ENCODE measurements at regions not wholly inside any gene's neighbourhood (a gene's known extent, or its start where the extent isn't known, plus 50 kb on each side); places are given as distances from the start of the nearest gene placed in this dataset.

DNA sequence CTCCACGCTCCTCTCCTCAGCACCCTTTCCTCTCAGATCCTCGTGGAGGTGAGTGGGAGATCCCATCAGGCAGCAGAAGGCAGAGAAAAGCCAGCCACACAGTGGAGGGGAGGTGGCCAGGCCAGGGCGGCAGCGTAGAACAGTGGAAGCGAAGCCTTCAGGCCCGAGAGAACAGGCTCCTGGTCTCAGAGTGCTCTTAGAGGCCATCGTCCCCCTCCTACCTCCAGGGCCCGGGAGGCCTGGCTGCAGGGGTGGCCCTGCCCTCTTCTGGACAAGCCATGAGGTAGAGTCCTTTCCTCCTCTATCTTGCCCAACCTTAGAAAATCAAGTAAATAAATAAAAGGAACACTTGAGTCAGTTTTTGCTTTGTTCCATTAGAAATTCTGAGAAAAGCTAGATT lies 202.0 kb downstream of the KATNAL1 start:
- Histone ChIP-seq H2AFZ (no peak overlapping the region), H3K9me2 (ENCODE audit: insufficient read depth) (no peaks in the 10 kb centered on the region), H3K36me3 (ENCODE audit: low read depth) (no peaks in the 10 kb centered on the region), H4K20me1 (ENCODE audit: insufficient read depth) (no peaks in the 10 kb centered on the region), H3K4me1 (replicated peaks; ENCODE audit: insufficient read depth) (peaks cover 27% of the 10 kb centered on the region), H3K79me2 (ENCODE audit: low read depth) (no peaks in the 10 kb centered on the region), H3K4me3 (no peak overlapping the region), H3F3A (ENCODE audit: insufficient read depth, low read depth) (peaks cover 5% of the 10 kb centered on the region; the same call in 1 of the 2 replicates), H3K4me2 (no peak overlapping the region), H3K27ac (no peak overlapping the region), H3K9me3 (ENCODE audit: insufficient read depth, low read depth) (no peaks in the 10 kb centered on the region), H3K27me3 (ENCODE audit: insufficient read depth, low read depth) (no peaks in the 10 kb centered on the region)
- BruUV-seq (replicated peaks) = no TSS peak
- POLR2A ChIA-PET (ENCODE audit: unreplicated experiment) = no interaction called here
- DNase-seq = no peak
- CTCF ChIA-PET = no interaction called here
- intact Hi-C loops (cut with micrococcal nuclease; ENCODE audit: unreplicated experiment) = no loop called here
- no peak for TF ChIP-seq EZH2 (IDR thresholded peaks at IDR 0.05; ENCODE audit: low read depth)
- TF ChIP-seq, protein P1, sequence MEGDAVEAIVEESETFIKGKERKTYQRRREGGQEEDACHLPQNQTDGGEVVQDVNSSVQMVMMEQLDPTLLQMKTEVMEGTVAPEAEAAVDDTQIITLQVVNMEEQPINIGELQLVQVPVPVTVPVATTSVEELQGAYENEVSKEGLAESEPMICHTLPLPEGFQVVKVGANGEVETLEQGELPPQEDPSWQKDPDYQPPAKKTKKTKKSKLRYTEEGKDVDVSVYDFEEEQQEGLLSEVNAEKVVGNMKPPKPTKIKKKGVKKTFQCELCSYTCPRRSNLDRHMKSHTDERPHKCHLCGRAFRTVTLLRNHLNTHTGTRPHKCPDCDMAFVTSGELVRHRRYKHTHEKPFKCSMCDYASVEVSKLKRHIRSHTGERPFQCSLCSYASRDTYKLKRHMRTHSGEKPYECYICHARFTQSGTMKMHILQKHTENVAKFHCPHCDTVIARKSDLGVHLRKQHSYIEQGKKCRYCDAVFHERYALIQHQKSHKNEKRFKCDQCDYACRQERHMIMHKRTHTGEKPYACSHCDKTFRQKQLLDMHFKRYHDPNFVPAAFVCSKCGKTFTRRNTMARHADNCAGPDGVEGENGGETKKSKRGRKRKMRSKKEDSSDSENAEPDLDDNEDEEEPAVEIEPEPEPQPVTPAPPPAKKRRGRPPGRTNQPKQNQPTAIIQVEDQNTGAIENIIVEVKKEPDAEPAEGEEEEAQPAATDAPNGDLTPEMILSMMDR (conservative IDR thresholded peaks at IDR 0.05) = no peak

DNA sequence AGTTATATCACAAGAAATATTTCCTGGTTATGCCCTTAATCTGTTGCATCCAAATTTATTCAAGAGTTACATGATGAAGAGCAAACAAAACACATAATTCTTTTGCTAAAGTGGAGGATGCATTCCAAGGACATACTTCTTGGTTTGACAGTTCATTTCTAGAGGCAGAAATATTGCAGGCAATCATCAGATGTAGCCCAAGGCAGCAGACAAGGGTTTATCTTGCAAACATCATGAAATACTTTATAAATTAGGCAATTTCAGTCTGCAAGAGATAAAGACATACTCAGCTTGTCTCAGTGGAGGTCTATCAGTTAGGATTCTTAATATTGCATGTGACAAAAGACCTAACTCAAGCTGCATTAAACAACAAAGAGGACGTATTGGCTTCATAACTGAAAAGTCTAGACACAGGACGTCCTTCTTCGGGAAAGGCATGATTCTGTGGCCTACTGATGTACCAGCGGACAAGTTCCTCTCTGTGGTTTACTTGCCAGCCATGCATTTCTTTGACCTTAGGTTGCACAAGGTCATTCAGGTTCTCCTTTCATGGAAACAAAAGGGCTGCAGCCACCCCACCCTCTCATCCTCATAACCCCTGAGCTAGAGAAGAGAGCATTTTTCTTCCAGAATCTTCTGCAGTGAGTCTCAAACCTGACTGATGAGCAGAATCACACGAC lies 204.1 kb downstream of the KATNAL1 start:
- POLR2A ChIA-PET (ENCODE audit: unreplicated experiment) = no interaction called here
- CTCF ChIA-PET = no interaction called here
- no peaks in the 10 kb centered on the region for H3K36me3 ChIP-seq (ENCODE audit: low read depth)
- no peaks in the 10 kb centered on the region for H4K20me1 ChIP-seq (ENCODE audit: insufficient read depth)
- H2AFZ ChIP-seq = no peak overlapping the region
- H3K4me2 ChIP-seq = no peak overlapping the region
- H3K9me2 ChIP-seq (ENCODE audit: insufficient read depth) = no peaks in the 10 kb centered on the region
- H3K27me3 ChIP-seq (ENCODE audit: insufficient read depth, low read depth) = no peaks in the 10 kb centered on the region
- BruUV-seq (replicated peaks) = no TSS peak
- H3K27ac ChIP-seq = no peak overlapping the region
- peaks cover 13% of the 10 kb centered on the region for H3K4me1 ChIP-seq (replicated peaks; ENCODE audit: insufficient read depth)
- H3K9me3 ChIP-seq (ENCODE audit: insufficient read depth, low read depth) = no peaks in the 10 kb centered on the region
- H3F3A ChIP-seq (ENCODE audit: insufficient read depth, low read depth) = peaks cover 1% of the 10 kb centered on the region; the same call in 1 of the 2 replicates
- intact Hi-C loops (cut with micrococcal nuclease; ENCODE audit: unreplicated experiment) = no loop called here
- no peaks in the 10 kb centered on the region for H3K79me2 ChIP-seq (ENCODE audit: low read depth)
- no peak overlapping the region for H3K4me3 ChIP-seq
- DNase-seq = no peak
- TF ChIP-seq, protein P1 (conservative IDR thresholded peaks at IDR 0.05) = no peak
- no peak for TF ChIP-seq EZH2 (IDR thresholded peaks at IDR 0.05; ENCODE audit: low read depth)

DNA sequence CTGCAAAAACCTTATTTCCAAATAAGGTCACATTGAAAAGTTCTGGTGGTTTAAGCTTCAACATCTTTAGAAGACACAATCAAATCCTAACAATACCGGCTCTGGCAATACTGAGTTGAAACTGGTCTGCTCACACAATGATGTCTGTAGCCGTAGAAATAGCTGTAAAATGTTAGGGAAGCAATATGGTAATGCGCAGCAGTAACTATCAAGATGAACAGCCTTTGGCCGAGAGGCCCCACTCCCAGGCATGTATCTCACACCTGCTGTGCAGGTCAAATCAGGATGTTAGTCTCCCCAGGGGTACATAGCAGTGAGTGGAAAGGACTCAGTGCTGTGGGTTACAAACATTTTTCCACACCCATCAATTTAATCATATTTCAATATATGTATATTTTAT lies 207.1 kb downstream of the KATNAL1 start:
- Histone ChIP-seq H3K4me1 (replicated peaks; ENCODE audit: insufficient read depth) (no peaks in the 10 kb centered on the region), H3K36me3 (ENCODE audit: low read depth) (no peaks in the 10 kb centered on the region), H3K9me2 (ENCODE audit: insufficient read depth) (no peaks in the 10 kb centered on the region), H4K20me1 (ENCODE audit: insufficient read depth) (no peaks in the 10 kb centered on the region), H2AFZ (no peak overlapping the region), H3K79me2 (ENCODE audit: low read depth) (no peaks in the 10 kb centered on the region), H3F3A (ENCODE audit: insufficient read depth, low read depth) (no peaks in the 10 kb centered on the region), H3K4me2 (no peak overlapping the region), H3K4me3 (no peak overlapping the region), H3K27me3 (ENCODE audit: insufficient read depth, low read depth) (no peaks in the 10 kb centered on the region), H3K9me3 (ENCODE audit: insufficient read depth, low read depth) (no peaks in the 10 kb centered on the region), H3K27ac (no peak overlapping the region)
- no TSS peak for BruUV-seq (replicated peaks)
- no peak for DNase-seq
- ChIA-PET CTCF (no interaction called here), POLR2A (ENCODE audit: unreplicated experiment) (no interaction called here)
- TF ChIP-seq EZH2 (IDR thresholded peaks at IDR 0.05; ENCODE audit: low read depth) = no peak
- TF ChIP-seq, protein P1 (conservative IDR thresholded peaks at IDR 0.05) = no peak
- intact Hi-C loops (cut with micrococcal nuclease; ENCODE audit: unreplicated experiment) = no loop called here

All from PC-9 (cell line).